ENCODE measurements at regions not wholly inside any gene's neighbourhood (a gene's known extent, or its start where the extent isn't known, plus 50 kb on each side); places are given as distances from the start of the nearest gene placed in this dataset.

DNA sequence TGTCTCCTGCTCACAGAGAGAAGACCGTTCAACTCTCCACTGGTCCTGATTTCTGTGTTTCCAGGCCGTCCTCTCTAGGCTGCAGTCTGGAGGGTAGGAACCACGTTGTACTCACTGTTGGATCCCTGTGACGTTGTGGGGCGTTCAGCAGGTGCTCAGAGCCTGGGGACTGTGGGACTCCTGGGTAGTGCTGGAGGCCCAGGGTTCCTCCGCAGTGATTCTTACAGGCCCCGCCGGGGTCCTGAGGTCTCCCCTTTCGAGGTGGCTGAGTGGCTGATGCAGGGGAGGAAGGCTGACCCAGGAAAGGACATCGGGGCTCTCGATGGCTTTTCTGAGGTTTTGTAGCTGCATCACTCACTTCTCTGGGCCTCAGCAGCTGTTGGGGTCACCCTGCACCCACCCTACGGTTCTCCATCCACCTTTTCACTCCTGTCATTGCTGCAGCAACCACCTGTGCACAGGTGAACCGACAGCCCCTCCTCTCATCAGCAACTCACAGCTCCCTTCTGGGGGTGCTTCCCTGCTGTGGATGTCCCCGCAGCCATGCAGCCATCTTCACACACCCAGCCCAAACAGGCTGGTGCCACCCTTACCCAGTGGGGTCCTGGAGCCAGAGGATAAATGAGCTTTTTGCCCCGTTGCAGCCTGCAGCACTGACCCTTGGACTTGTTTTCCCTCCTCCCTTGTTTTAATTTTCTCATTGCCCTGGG, 169.6 kb upstream of the HDAC4 start:
- Mint-ChIP-seq H3K4me1 (no peaks in the 10 kb centered on the region), H3K36me3 (ENCODE audit: insufficient read depth) (peaks cover 5% of the 10 kb centered on the region), H3K9me3 (no peaks in the 10 kb centered on the region), H3K4me3 (no peak overlapping the region), H3K27me3 (peaks cover 13% of the 10 kb centered on the region), H3K27ac (ENCODE audit: low read depth) (peak overlapping the region; percentile 8)
- no peak for ATAC-seq (replicated peaks; ENCODE audit: extremely low read depth, poor library complexity, severe bottlenecking)
- DNase-seq (ENCODE audit: low spot score in 2 of 2): no peak

DNA sequence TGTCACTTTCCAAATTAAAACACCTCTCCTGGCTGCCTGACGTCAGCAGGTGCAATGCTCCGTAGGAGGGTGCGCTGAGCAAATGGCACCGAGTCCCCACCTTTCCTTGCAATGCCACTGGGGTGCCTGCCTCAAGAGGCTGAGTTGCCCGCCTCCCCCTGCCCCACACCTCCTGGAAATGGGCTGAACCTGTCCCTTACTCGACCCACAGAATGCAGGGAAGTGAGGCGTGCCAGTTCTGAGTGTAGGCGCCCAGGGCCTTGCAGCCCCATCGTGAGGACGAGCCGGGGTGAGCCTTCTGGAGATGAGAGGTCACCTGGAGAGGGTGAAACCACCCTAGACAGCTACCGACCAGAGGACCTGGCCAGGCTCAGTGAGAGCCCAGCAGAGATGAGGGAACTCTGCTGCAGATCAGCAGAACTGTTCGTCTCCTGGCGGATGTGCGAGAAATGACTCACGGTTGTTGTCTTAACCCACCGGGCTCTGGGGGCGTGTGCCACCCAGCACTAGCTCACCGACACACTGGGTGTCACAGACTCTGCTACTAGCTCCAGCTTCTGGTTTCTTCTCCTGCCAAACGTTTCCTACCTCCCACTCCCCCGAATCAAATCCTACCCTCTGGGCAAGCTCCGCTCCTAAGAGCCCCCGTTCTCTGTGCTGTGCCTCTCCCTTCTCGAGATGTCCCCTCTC, 168.7 kb upstream of the HDAC4 start:
- Mint-ChIP-seq H3K4me3 (no peak overlapping the region), H3K9me3 (no peaks in the 10 kb centered on the region)
- peak; percentile 70 for ATAC-seq (replicated peaks; ENCODE audit: extremely low read depth, poor library complexity, severe bottlenecking)

DNA sequence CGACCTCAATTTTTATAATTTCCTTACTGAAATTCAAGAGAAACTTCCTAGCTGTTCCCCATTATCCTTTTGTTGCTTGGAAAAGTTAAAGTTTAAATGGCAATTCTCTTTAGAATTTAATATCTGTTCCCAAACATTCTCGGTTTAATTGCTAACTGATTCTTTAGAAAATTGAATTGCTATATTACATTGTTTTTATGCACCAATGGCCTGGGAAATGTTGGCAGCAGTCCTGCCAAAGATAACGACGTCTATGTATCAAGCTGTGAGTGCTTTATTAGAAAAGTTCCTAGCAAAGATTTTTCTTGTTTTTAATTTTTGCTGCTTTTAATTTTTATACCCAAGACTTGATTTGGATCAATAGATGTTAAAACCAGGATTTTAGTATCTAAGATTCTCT, 167.8 kb upstream of the HDAC4 start:
- DNase-seq (ENCODE audit: low spot score in 2 of 2): no peak
- peaks cover 5% of the 10 kb centered on the region for H3K36me3 Mint-ChIP-seq (ENCODE audit: insufficient read depth)
- no peak overlapping the region for H3K4me3 Mint-ChIP-seq
- no peaks in the 10 kb centered on the region for H3K9me3 Mint-ChIP-seq
- H3K27me3 Mint-ChIP-seq: peaks cover 13% of the 10 kb centered on the region
- H3K27ac Mint-ChIP-seq (ENCODE audit: low read depth): no peak overlapping the region
- no peaks in the 10 kb centered on the region for H3K4me1 Mint-ChIP-seq
- no peak for ATAC-seq (replicated peaks; ENCODE audit: extremely low read depth, poor library complexity, severe bottlenecking)

More for the DNA sequence above, 168.7 kb upstream of the HDAC4 start:
- peaks cover 13% of the 10 kb centered on the region for H3K27me3 Mint-ChIP-seq
- no peak for DNase-seq (ENCODE audit: low spot score in 2 of 2)
- peaks cover 5% of the 10 kb centered on the region for H3K36me3 Mint-ChIP-seq (ENCODE audit: insufficient read depth)
- no peaks in the 10 kb centered on the region for H3K4me1 Mint-ChIP-seq
- H3K27ac Mint-ChIP-seq (ENCODE audit: low read depth): peak overlapping the region; percentile 8

DNA sequence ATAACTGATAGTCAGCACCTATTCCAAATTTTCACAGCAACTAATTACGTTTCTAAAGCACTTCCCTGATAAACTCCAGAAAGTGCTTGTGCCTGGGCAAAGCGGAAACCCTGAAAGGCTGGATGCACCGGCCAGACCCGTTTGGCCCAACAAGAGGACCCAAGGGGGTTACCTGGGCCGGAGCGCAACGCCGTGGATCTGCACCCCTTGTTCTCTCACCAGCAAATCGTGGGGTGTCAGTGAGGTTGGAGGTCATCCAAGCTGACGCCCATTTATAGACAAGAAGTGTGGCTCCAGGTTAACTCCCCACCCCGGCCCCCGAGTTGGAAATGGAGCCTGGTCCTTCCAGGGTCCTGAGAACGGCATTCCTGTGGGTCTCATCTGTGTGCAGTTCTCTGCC, 167.0 kb upstream of the HDAC4 start:
- no peak for ATAC-seq (replicated peaks; ENCODE audit: extremely low read depth, poor library complexity, severe bottlenecking)
- H3K36me3 Mint-ChIP-seq (ENCODE audit: insufficient read depth): peaks cover 6% of the 10 kb centered on the region
- no peaks in the 10 kb centered on the region for H3K4me1 Mint-ChIP-seq

DNA sequence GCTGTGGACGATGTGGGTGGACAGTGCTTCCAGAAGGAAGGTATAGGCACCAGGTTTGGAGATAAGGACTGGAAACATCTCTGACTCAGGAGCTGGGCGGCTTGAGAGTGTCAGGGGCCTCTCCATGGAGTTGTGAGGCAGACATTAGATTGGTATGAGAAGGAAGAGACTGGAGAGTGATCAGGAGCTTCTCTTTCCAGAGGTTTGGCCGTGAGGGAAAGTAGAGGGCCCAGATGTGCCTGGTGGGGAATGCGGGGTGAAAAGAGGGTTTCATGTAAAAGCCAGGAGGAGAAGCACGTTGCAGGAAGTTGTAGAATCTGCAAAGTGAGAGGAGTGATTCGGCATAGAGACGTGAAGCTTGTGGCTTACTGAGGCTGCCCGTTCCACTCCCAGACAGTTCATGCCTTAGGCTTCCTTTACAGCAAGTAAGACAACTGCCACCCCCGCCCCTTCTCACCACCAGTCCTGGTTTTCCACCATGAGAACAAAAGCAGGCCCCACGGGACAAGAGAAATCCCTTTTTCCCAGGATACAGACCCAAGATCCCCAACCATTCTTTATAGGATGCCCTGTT, 166.3 kb upstream of the HDAC4 start:
- H3K27me3 Mint-ChIP-seq: peaks cover 1% of the 10 kb centered on the region
- H3K4me1 Mint-ChIP-seq: no peaks in the 10 kb centered on the region
- no peaks in the 10 kb centered on the region for H3K9me3 Mint-ChIP-seq
- peaks cover 2% of the 10 kb centered on the region for H3K36me3 Mint-ChIP-seq (ENCODE audit: insufficient read depth)
- H3K27ac Mint-ChIP-seq (ENCODE audit: low read depth): no peak overlapping the region
- ATAC-seq (replicated peaks; ENCODE audit: extremely low read depth, poor library complexity, severe bottlenecking) (no peak), DNase-seq (ENCODE audit: low spot score in 2 of 2) (no peak)
- H3K4me3 Mint-ChIP-seq: no peak overlapping the region

More for the DNA sequence above, 167.0 kb upstream of the HDAC4 start:
- Mint-ChIP-seq H3K9me3 (no peaks in the 10 kb centered on the region), H3K27ac (ENCODE audit: low read depth) (no peak overlapping the region), H3K27me3 (peaks cover 8% of the 10 kb centered on the region), H3K4me3 (no peak overlapping the region)
- DNase-seq (ENCODE audit: low spot score in 2 of 2): no peak

DNA sequence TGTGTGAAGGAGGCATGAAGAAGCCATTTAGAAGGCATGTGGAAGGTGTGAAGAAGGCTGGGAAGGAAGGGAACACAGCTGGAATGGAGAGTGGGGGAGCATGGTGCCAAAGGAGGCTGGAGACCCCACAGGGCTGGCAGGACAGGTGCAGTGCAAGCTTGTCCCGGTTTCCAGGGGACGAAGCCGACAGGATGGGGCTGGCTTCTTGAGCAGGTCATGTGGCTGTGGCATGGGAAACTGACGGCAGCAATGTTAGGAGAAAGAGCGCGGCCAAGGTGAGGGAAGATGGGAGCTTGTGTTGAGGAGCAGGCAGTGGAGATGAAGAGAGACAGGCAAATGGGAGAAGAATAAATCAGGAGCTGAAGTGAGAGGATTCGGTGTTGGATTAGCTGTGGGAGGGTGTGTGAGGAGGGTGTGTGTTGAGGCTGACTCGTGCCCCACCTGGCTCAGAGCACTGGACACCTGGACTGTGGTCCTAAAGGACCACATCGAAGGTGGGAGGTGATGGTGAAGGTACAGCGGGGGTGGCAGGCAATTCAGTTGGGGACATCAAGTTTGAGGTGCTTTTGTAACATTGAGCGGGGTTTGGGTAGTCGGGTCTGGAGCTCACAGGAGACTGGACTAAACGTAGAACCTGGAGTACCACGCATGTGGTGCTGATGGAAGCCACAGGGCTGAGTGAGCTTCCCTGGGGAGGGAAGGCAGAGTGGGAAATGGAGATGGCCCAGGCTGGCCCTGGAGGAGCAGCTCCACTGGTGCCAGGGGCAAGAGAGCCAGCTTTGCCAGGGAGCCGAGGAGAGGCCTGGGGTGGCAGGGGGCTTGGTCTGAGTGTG, 165.6 kb upstream of the HDAC4 start:
- no peak overlapping the region for H3K27ac Mint-ChIP-seq (ENCODE audit: low read depth)
- DNase-seq (ENCODE audit: low spot score in 2 of 2) (no peak), ATAC-seq (replicated peaks; ENCODE audit: extremely low read depth, poor library complexity, severe bottlenecking) (no peak)
- no peaks in the 10 kb centered on the region for H3K9me3 Mint-ChIP-seq
- H3K36me3 Mint-ChIP-seq (ENCODE audit: insufficient read depth): peaks cover 2% of the 10 kb centered on the region
- no peaks in the 10 kb centered on the region for H3K4me1 Mint-ChIP-seq
- H3K4me3 Mint-ChIP-seq: no peak overlapping the region
- H3K27me3 Mint-ChIP-seq: no peaks in the 10 kb centered on the region

DNA sequence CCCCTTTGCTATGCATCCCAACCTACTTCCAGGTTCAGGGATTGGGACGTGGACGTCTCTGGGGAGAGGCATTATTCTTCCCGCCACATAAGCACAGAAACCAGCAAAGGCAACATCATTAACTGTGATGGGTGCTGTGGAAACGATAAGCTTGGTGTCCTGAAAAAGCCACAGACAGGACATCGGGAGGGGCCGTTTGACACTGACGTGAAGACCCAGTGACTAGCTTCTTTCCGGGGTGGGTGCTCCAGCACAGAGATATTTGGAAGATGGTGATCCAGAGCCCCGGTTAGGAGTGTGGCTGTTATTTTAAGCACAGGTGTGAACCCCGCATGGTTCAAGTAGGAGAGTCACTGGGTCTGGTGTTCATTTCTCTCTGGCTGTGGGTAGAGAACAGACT, 163.8 kb upstream of the HDAC4 start:
- DNase-seq (ENCODE audit: low spot score in 2 of 2) (no peak), ATAC-seq (replicated peaks; ENCODE audit: extremely low read depth, poor library complexity, severe bottlenecking) (no peak)
- Mint-ChIP-seq H3K36me3 (ENCODE audit: insufficient read depth) (peaks cover 2% of the 10 kb centered on the region), H3K9me3 (no peaks in the 10 kb centered on the region), H3K27me3 (peaks cover 10% of the 10 kb centered on the region), H3K4me3 (no peak overlapping the region), H3K27ac (ENCODE audit: low read depth) (no peak overlapping the region), H3K4me1 (no peaks in the 10 kb centered on the region)

DNA sequence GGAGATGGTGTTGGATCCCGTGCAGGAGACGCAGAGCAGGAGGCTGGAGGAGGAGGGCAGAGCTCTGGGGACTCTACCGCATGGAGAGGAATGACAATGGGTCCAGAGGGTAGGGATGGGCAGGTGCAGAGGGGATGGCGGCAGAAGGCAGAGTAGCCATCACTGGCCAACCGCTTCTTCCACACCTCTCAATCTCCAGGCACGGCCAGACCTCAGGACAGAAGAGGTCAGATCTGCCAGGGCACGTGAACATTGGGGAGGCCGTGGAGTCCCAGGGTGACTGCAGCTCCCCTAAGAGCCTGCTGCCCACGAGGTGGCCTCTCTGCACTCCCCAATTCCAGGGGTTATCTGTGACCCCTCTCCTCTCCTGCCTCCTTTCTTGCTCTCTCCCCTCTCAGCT, 162.7 kb upstream of the HDAC4 start:
- ATAC-seq (replicated peaks; ENCODE audit: extremely low read depth, poor library complexity, severe bottlenecking): no peak
- Mint-ChIP-seq H3K4me3 (no peak overlapping the region), H3K27me3 (peaks cover 10% of the 10 kb centered on the region), H3K36me3 (ENCODE audit: insufficient read depth) (peaks cover 2% of the 10 kb centered on the region), H3K9me3 (no peaks in the 10 kb centered on the region), H3K4me1 (no peaks in the 10 kb centered on the region), H3K27ac (ENCODE audit: low read depth) (no peak overlapping the region)
- no peak for DNase-seq (ENCODE audit: low spot score in 2 of 2)

DNA sequence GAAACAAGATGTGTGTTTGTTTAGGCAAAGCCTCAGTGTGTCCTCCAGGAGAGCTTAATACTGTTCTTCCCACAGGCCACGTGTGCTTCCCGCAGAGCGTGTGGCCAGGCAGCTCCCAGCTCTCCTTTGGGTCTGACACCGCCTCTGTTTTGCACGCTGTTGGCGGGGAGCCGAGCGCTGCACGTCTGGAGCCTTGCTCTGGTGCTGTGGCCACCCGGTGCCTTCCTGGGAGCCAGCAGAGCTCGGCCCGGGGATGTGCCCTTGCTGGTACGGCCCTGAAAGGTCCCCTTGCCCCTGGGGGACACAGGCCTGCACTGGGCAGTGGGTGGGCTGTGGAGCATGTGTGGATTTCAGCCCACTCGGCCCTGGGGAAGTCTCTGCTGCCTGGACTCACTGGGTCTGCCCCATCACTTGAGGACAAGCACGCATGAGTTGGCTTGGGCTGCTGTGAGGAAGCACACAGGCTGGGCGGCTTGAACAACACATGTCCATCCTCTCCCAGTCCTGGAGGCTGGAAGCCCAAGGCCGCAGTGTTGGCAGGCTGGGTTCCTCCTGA, 160.7 kb upstream of the HDAC4 start:
- no peak overlapping the region for H3K27ac Mint-ChIP-seq (ENCODE audit: low read depth)
- H3K27me3 Mint-ChIP-seq: peaks cover 10% of the 10 kb centered on the region
- H3K36me3 Mint-ChIP-seq (ENCODE audit: insufficient read depth): peaks cover 2% of the 10 kb centered on the region
- ATAC-seq (replicated peaks; ENCODE audit: extremely low read depth, poor library complexity, severe bottlenecking) (no peak), DNase-seq (ENCODE audit: low spot score in 2 of 2) (no peak)
- no peaks in the 10 kb centered on the region for H3K4me1 Mint-ChIP-seq
- H3K9me3 Mint-ChIP-seq: no peaks in the 10 kb centered on the region
- H3K4me3 Mint-ChIP-seq: no peak overlapping the region

DNA sequence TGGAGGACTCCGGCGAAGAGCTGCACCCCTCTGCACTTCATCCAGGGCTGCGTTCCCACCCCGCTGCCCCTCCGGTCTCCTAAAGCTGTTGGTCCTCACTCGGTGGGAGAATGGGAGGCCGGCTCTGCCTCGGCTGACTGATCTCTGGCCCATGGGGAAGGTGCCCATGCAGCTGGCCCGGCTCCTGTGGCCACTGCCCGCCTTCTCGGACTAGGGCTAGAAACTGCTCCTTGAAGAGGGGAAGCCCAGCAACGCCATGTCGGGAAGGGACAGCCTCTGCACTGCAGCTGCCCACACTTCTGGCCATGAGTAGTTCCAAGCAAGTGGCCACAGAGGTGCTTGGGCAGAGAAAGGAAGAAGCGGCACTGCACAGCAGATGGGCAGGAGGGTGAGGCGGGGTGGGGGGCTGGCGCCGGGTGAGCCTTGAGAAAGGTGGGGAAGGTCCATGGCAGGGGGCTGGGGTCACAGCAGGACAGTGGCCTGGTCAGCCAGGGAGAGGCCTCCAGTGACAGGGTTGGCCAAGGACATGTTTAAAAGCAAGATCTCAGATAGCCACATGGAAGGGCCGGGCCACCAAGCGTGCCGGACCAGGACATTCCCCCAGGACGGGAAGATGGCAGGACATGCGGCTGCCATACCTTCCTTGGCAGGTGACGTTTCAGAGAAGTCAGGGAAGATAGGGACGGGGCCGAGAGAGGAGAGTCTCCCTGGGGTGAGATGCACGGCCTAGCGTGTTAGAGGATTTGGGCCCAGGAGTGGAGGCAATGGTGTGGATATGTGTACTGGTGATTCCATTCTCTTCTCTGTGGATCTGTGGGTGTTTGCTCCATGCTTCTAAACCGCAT, 158.8 kb upstream of the HDAC4 start:
- no peak overlapping the region for H3K4me3 Mint-ChIP-seq
- H3K36me3 Mint-ChIP-seq (ENCODE audit: insufficient read depth): peaks cover 2% of the 10 kb centered on the region
- peaks cover 10% of the 10 kb centered on the region for H3K27me3 Mint-ChIP-seq
- H3K9me3 Mint-ChIP-seq: no peaks in the 10 kb centered on the region
- DNase-seq (ENCODE audit: low spot score in 2 of 2): no peak
- no peaks in the 10 kb centered on the region for H3K4me1 Mint-ChIP-seq
- no peak overlapping the region for H3K27ac Mint-ChIP-seq (ENCODE audit: low read depth)
- ATAC-seq (replicated peaks; ENCODE audit: extremely low read depth, poor library complexity, severe bottlenecking): no peak

DNA sequence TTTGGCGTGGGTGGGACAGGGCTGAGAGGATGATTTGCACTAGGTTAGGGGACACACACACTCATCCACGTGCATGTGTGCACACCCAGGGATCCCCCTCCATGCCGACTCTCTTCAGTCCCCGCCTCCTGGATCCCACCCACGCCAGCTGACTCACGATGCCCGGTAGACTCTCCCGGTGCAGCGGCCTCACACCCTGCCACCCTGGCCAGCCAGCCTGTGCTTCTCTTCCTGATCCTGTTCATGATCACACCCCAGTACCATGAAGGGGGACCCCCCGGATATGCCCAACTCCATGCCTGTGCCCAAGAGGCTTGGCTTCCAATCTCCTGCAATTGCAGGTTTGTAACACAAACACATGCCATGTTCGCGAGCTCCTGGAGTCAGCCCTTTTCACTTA, 157.8 kb upstream of the HDAC4 start:
- no peak for DNase-seq (ENCODE audit: low spot score in 2 of 2)
- ATAC-seq (replicated peaks; ENCODE audit: extremely low read depth, poor library complexity, severe bottlenecking): no peak
- no peaks in the 10 kb centered on the region for H3K9me3 Mint-ChIP-seq
- H3K4me3 Mint-ChIP-seq: no peak overlapping the region
- no peak overlapping the region for H3K27ac Mint-ChIP-seq (ENCODE audit: low read depth)
- peaks cover under 1% of the 10 kb centered on the region for H3K4me1 Mint-ChIP-seq
- peaks cover 2% of the 10 kb centered on the region for H3K36me3 Mint-ChIP-seq (ENCODE audit: insufficient read depth)
- H3K27me3 Mint-ChIP-seq: peaks cover 10% of the 10 kb centered on the region

DNA sequence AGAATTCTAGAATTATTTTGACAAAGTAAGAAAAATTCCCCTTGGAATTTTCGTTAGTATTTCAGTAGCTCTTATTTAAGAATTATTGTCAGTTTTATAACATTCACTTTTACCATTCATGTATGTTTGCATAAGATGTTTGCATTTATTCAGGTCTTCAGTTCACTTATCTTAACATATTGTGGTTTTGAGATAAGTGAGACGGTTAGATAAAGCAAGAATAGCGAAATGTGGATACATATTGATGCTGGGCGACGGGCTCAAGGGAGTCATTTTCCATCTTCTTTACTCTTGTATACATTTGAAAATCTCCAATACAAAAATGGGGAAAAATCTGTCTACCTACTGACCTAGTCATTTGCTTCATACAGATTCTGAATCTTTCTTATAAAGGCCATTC, 156.7 kb upstream of the HDAC4 start:
- ATAC-seq (replicated peaks; ENCODE audit: extremely low read depth, poor library complexity, severe bottlenecking) (no peak), DNase-seq (ENCODE audit: low spot score in 2 of 2) (no peak)
- H3K27me3 Mint-ChIP-seq: peaks cover 10% of the 10 kb centered on the region
- no peak overlapping the region for H3K4me3 Mint-ChIP-seq
- no peaks in the 10 kb centered on the region for H3K36me3 Mint-ChIP-seq (ENCODE audit: insufficient read depth)
- H3K9me3 Mint-ChIP-seq: no peaks in the 10 kb centered on the region
- no peak overlapping the region for H3K27ac Mint-ChIP-seq (ENCODE audit: low read depth)
- peaks cover 9% of the 10 kb centered on the region for H3K4me1 Mint-ChIP-seq

Data from central memory CD8-positive, alpha-beta T cell (primary cell).